Kidney capillary endothelial cell (primary cell): ENCODE measurements at regions not wholly inside any gene's neighbourhood (a gene's known extent, or its start where the extent isn't known, plus 50 kb on each side); places are given as distances from the start of the nearest gene placed in this dataset.
"Not testable (repeated sequence)": the region's sequence is repeated elsewhere in the genome, so short reads cannot be mapped to it uniquely, and the experiment has no call there.

Source experiments
- DNase-seq: peaks from one replicate; pipeline ENCODE4 v3.0.0-alpha.2; 2018; ENCODE audit warnings: low spot score

GRCh38 chr12:11980115-11980514 lies 90.6 kb upstream of the BCL2L14 start:
- no peak for DNase-seq

- DNase-seq = no peak
These were observed 89.5 kb upstream of the BCL2L14 start for GRCh38 chr12:11981121-11981733.

- DNase-seq = no peak
These were observed 86.3 kb upstream of the BCL2L14 start for GRCh38 chr12:11984417-11984816.

- no peak for DNase-seq
These were observed 84.6 kb upstream of the BCL2L14 start for GRCh38 chr12:11986165-11986564.

- DNase-seq = no peak
These were observed 82.8 kb upstream of the BCL2L14 start for GRCh38 chr12:11987901-11988300.

GRCh38 chr12:11991604-11992003 lies 79.1 kb upstream of the BCL2L14 start:
- DNase-seq = no peak

- no peak for DNase-seq
These were observed 78.2 kb upstream of the BCL2L14 start for GRCh38 chr12:11992515-11992914.

- DNase-seq = not testable (repeated sequence)
These were observed 72.3 kb upstream of the BCL2L14 start for GRCh38 chr12:11998307-11998943.

- DNase-seq = no peak
These were observed 71.8 kb upstream of the BCL2L14 start for GRCh38 chr12:11998944-11999315.

- no peak for DNase-seq
These were observed 67.1 kb upstream of the BCL2L14 start for GRCh38 chr12:12003609-12004008.

- no peak for DNase-seq
These were observed 66.2 kb upstream of the BCL2L14 start for GRCh38 chr12:12004524-12004923.

GRCh38 chr12:12007001-12007712 lies 63.6 kb upstream of the BCL2L14 start:
- DNase-seq = no peak

GRCh38 chr12:12007713-12008231 lies 63.0 kb upstream of the BCL2L14 start:
- DNase-seq = no peak

GRCh38 chr12:12008232-12008850 lies 62.4 kb upstream of the BCL2L14 start:
- no peak for DNase-seq

- DNase-seq = peak; percentile 30
These were observed 61.7 kb upstream of the BCL2L14 start for GRCh38 chr12:12008931-12009611.

- DNase-seq = not testable (repeated sequence)
These were observed 60.9 kb upstream of the BCL2L14 start for GRCh38 chr12:12009749-12010276.

GRCh38 chr12:12010277-12011039 lies 60.3 kb upstream of the BCL2L14 start:
- no peak for DNase-seq

- no peak for DNase-seq
These were observed 58.9 kb upstream of the BCL2L14 start for GRCh38 chr12:12011880-12012260.

GRCh38 chr12:12015073-12015685 lies 55.6 kb upstream of the BCL2L14 start:
- DNase-seq = no peak

GRCh38 chr12:12016284-12017100 lies 54.2 kb upstream of the BCL2L14 start:
- no peak for DNase-seq
